Panc1 (cell line): ENCODE measurements at regions not wholly inside any gene's neighbourhood (a gene's known extent, or its start where the extent isn't known, plus 50 kb on each side); places are given as distances from the start of the nearest gene placed in this dataset.

Experiments used
- ATAC-seq: fragments of 200-7000 bp; cut with Tn5 transposase; 2 replicates; pipeline ENCODE4 v1.9.1; 2020; ENCODE audit warnings: mild to moderate bottlenecking, moderate library complexity
- BruUV-seq: library from RNA; stranded (reverse); fragments of 400-500 nt; replicated peaks from 2 replicates; lab custom pipeline; 2021; lab: Mats Ljungman, UMichigan
- CTCF ChIA-PET: fragments of 300-600 bp; sonication (Branson Sonifier 250); formaldehyde crosslinking; loops from one replicate; lab custom pipeline; 2022; ENCODE audit warnings: antibody characterized with exemption; lab: Charles Lee
- POLR2A ChIA-PET: fragments of 300-600 bp; sonication (Branson Sonifier 250); formaldehyde crosslinking; loops from one replicate; lab custom pipeline; 2022; ENCODE audit warnings: antibody characterized with exemption; lab: Charles Lee
- DNase-seq: peaks from one replicate; pipeline ENCODE4 v3.0.0-alpha.2; 2010; ENCODE audit warnings: low read depth, low spot score
- H3K27ac ChIP-seq: 2 replicates; pipeline ENCODE4 v1.5.1; 2011; ENCODE audit warnings: mild to moderate bottlenecking, low read length, inconsistent platforms
- H3K27me3 ChIP-seq: fragments of 200-500 bp; sonication (Bioruptor generic); 2 replicates; pipeline ENCODE4 v1.6.0; 2014; ENCODE audit warnings: low read length, inconsistent platforms; ENCODE audit not compliant: control insufficient read depth, insufficient read depth
- H3K36me3 ChIP-seq: fragments of 200-500 bp; sonication (Bioruptor generic); 2 replicates; pipeline ENCODE4 v1.5.1; 2014; ENCODE audit warnings: inconsistent platforms, mild to moderate bottlenecking, low read length, moderate library complexity; ENCODE audit not compliant: control insufficient read depth, insufficient read depth
- H3K4me1 ChIP-seq: 2 replicates; pipeline ENCODE4 v1.5.1; 2011; ENCODE audit warnings: inconsistent platforms, mild to moderate bottlenecking, low read length, moderate library complexity; ENCODE audit not compliant: control insufficient read depth, insufficient read depth
- H3K4me3 ChIP-seq, 2 experiments: 2 replicates each; pipeline ENCODE4 v1.5.1; 2011 to 2012; ENCODE audit warnings: low read depth in 2 of 2, low read length in 2 of 2, mild to moderate bottlenecking in 2 of 2, inconsistent platforms in 1 of 2, moderate library complexity in 1 of 2
- H3K9me3 ChIP-seq: fragments of 200-500 bp; sonication (Bioruptor generic); 2 replicates; pipeline ENCODE4 v1.5.1; 2014; ENCODE audit warnings: low read depth, mild to moderate bottlenecking, inconsistent platforms, low read length, moderate library complexity; ENCODE audit not compliant: control insufficient read depth, insufficient read depth
- POLR2AphosphoS5 ChIP-seq: IDR thresholded peaks from 2 replicates; pipeline ENCODE4 v1.6.1; 2012; ENCODE audit warnings: mild to moderate bottlenecking, low read depth, low read length, moderate library complexity
- SIN3A ChIP-seq: IDR thresholded peaks from 2 replicates; pipeline ENCODE4 v1.6.1; 2012; ENCODE audit warnings: low read depth, mild to moderate bottlenecking, low read length, moderate library complexity, borderline replicate concordance; ENCODE audit not compliant: insufficient read depth
- TCF7L2 ChIP-seq: IDR thresholded peaks from 2 replicates; pipeline ENCODE4 v1.6.1; 2011; ENCODE audit warnings: mild to moderate bottlenecking, low read depth, low read length, inconsistent platforms
- in situ Hi-C: cut with HindIII; loops from 2 replicates; pipeline ENCODE4 v1.10.0; 2016; ENCODE audit warnings: low sequenced_read_pairs, low pct_unique_long_range_greater_than_20kb
- intact Hi-C: fragments of 100-400 bp; cut with micrococcal nuclease; formaldehyde crosslinking; loops from one replicate; pipeline ENCODE4 v1.10.0; 2022; ENCODE audit not compliant: unreplicated experiment
- TF ChIP-seq, protein P1 (sequence below), 2 experiments: IDR thresholded peaks; 2 replicates each; pipeline ENCODE4 v1.6.1; 2011 to 2012; ENCODE audit warnings: low read depth in 2 of 2, control low read depth in 1 of 2, low read length in 1 of 2, mild to moderate bottlenecking in 1 of 2, moderate library complexity in 1 of 2; ENCODE audit not compliant: insufficient read depth in 1 of 2
- TF ChIP-seq, protein P2 (sequence below): fragments of 450-650 bp; IDR thresholded peaks from 2 replicates; pipeline ENCODE4 v1.5.1; 2017; ENCODE audit warnings: mild to moderate bottlenecking

DNA sequence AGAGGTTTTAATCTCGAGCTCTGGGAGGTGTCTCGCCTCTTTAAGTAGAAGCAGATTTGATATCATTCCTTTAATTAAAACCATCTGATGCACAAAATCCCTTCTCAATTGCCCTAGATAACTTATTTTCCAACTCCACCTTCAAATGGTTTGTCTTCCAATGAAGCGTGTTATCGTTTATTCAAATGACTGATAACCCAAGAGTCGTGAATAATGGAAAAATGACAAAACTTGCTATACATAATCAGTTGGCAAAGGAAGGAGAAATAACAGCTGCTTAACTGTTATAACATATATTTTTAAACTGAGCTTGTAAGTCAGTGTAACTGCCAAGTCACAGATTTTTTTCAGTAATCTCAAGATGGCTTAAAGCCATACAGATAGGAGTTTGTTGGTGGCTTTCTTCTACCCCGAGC lies 144.6 kb downstream of the QPCT start:
- Histone ChIP-seq H3K27ac (no peak overlapping the region), H3K9me3 (no peaks in the 10 kb centered on the region), H3K4me3 (no peak overlapping the region), H3K27me3 (0 out of 2 replicates have a peak, but pooled peaks cover 2% of the 10 kb centered on the region), H3K36me3 (no peaks in the 10 kb centered on the region), H3K4me1 (no peaks in the 10 kb centered on the region)
- in situ Hi-C loops (no loop called here), intact Hi-C loops (no loop called here)
- ChIA-PET POLR2A (no interaction called here), CTCF (no interaction called here)
- ATAC-seq, result no peak
- TF ChIP-seq, protein P1, sequence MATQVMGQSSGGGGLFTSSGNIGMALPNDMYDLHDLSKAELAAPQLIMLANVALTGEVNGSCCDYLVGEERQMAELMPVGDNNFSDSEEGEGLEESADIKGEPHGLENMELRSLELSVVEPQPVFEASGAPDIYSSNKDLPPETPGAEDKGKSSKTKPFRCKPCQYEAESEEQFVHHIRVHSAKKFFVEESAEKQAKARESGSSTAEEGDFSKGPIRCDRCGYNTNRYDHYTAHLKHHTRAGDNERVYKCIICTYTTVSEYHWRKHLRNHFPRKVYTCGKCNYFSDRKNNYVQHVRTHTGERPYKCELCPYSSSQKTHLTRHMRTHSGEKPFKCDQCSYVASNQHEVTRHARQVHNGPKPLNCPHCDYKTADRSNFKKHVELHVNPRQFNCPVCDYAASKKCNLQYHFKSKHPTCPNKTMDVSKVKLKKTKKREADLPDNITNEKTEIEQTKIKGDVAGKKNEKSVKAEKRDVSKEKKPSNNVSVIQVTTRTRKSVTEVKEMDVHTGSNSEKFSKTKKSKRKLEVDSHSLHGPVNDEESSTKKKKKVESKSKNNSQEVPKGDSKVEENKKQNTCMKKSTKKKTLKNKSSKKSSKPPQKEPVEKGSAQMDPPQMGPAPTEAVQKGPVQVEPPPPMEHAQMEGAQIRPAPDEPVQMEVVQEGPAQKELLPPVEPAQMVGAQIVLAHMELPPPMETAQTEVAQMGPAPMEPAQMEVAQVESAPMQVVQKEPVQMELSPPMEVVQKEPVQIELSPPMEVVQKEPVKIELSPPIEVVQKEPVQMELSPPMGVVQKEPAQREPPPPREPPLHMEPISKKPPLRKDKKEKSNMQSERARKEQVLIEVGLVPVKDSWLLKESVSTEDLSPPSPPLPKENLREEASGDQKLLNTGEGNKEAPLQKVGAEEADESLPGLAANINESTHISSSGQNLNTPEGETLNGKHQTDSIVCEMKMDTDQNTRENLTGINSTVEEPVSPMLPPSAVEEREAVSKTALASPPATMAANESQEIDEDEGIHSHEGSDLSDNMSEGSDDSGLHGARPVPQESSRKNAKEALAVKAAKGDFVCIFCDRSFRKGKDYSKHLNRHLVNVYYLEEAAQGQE (IDR thresholded peaks at IDR 0.05; ENCODE audit: insufficient read depth in 1 of 2, low read depth in 2 of 2, low read length in 1 of 2), result no peak
- TF ChIP-seq TCF7L2 (no peak), POLR2AphosphoS5 (no peak), SIN3A (no peak)
- TF ChIP-seq, protein P2, sequence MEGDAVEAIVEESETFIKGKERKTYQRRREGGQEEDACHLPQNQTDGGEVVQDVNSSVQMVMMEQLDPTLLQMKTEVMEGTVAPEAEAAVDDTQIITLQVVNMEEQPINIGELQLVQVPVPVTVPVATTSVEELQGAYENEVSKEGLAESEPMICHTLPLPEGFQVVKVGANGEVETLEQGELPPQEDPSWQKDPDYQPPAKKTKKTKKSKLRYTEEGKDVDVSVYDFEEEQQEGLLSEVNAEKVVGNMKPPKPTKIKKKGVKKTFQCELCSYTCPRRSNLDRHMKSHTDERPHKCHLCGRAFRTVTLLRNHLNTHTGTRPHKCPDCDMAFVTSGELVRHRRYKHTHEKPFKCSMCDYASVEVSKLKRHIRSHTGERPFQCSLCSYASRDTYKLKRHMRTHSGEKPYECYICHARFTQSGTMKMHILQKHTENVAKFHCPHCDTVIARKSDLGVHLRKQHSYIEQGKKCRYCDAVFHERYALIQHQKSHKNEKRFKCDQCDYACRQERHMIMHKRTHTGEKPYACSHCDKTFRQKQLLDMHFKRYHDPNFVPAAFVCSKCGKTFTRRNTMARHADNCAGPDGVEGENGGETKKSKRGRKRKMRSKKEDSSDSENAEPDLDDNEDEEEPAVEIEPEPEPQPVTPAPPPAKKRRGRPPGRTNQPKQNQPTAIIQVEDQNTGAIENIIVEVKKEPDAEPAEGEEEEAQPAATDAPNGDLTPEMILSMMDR, result no peak
- no peak for DNase-seq
- BruUV-seq, result no TSS peak

DNA sequence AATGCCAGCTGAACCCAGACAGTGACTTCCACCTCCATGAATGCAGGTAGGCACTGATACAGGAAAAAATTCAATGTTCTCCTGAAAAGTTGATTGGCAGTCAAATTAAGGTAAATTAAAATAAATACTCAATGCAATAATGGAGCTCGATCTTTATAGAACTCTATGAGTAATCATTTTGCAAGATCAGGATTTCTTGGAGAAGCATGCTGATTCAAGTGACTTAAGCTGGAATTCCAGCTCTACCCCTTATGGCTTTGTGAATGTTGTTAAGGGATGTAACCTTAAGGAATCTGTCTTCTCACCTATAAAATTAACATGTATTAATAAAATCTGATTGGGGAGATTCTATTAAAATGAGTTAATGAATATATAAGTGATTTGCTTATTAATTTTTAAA lies 145.1 kb downstream of the QPCT start:
- CTCF ChIA-PET, result no interaction called here

More for the DNA sequence above, 145.1 kb downstream of the QPCT start:
- no peaks in the 10 kb centered on the region for H3K4me1 ChIP-seq
- no TSS peak for BruUV-seq
- H3K36me3 ChIP-seq, result no peaks in the 10 kb centered on the region
- intact Hi-C loops, result no loop called here
- TF ChIP-seq POLR2AphosphoS5 (no peak), TCF7L2 (no peak), SIN3A (no peak)
- TF ChIP-seq, protein P2, result no peak
- TF ChIP-seq, protein P1 (IDR thresholded peaks at IDR 0.05; ENCODE audit: insufficient read depth in 1 of 2, low read depth in 2 of 2, low read length in 1 of 2), result no peak
- POLR2A ChIA-PET, result no interaction called here
- in situ Hi-C loops, result no loop called here
- no peaks in the 10 kb centered on the region for H3K9me3 ChIP-seq
- no peak overlapping the region for H3K4me3 ChIP-seq
- 0 out of 2 replicates have a peak, but pooled peaks cover under 1% of the 10 kb centered on the region for H3K27me3 ChIP-seq
- no peak for ATAC-seq
- no peak for DNase-seq
- no peak overlapping the region for H3K27ac ChIP-seq
